Naive B cell (primary cell): ENCODE measurements at regions not wholly inside any gene's neighbourhood (a gene's known extent, or its start where the extent isn't known, plus 50 kb on each side); places are given as distances from the start of the nearest gene placed in this dataset.

Experiments
- ATAC-seq, 2 donors: fragments of 150-1000 bp; cut with Tn5 transposase; 2 replicates each; pipeline ENCODE4 v1.10.0; 2021; ENCODE audit warnings: low read depth in 2 of 2, mild to moderate bottlenecking in 2 of 2, moderate library complexity in 2 of 2
- DNase-seq: peaks from one replicate; pipeline ENCODE4 v3.0.0; 2022
- H3K27ac Mint-ChIP-seq, 6 donors: one replicate each; pipeline ENCODE4 v1.8.0; 2020 to 2022; ENCODE audit warnings: mild to moderate bottlenecking in 6 of 6, mixed read lengths in 6 of 6, moderate library complexity in 5 of 6, inconsistent platforms in 2 of 6
- H3K27me3 Mint-ChIP-seq, 3 donors: one replicate each; pipeline ENCODE4 v1.8.0; 2021 to 2022; ENCODE audit warnings: mixed read lengths in 3 of 3, mild to moderate bottlenecking in 1 of 3
- H3K36me3 Mint-ChIP-seq, 2 donors: one replicate each; pipeline ENCODE4 v1.8.0; 2020 to 2022; ENCODE audit warnings: mixed read lengths in 2 of 2, inconsistent platforms in 1 of 2, mild to moderate bottlenecking in 1 of 2
- H3K4me1 Mint-ChIP-seq, 3 donors: one replicate each; pipeline ENCODE4 v1.8.0; 2020 to 2022; ENCODE audit warnings: mixed read lengths in 3 of 3, inconsistent platforms in 1 of 3, mild to moderate bottlenecking in 1 of 3, moderate library complexity in 1 of 3
- H3K4me3 Mint-ChIP-seq, 8 donors: one replicate each; pipeline ENCODE4 v1.8.0; 2020 to 2022; ENCODE audit warnings: mild to moderate bottlenecking in 8 of 8, mixed read lengths in 8 of 8, moderate library complexity in 8 of 8, inconsistent platforms in 2 of 8
- H3K9me3 Mint-ChIP-seq, 7 donors: one replicate each; pipeline ENCODE4 v1.8.0; 2020 to 2022; ENCODE audit warnings: mixed read lengths in 7 of 7, mild to moderate bottlenecking in 5 of 7, inconsistent platforms in 2 of 7, moderate library complexity in 1 of 7

- Mint-ChIP-seq H3K9me3 (peaks cover 0 to 13% (median 2%) of the 10 kb centered on the region in 7 donors), H3K4me1 (no peaks in the 10 kb centered on the region), H3K36me3 (no peaks in the 10 kb centered on the region), H3K27ac (no peak overlapping the region), H3K4me3 (no peak overlapping the region), H3K27me3 (no peaks in the 10 kb centered on the region)
- DNase-seq (no peak), ATAC-seq (no peak)
Measured at GRCh38 chr15:87582169-87582568, 674.4 kb downstream of the NTRK3 start.

- DNase-seq (no peak), ATAC-seq (no peak)
- H3K4me3 Mint-ChIP-seq, result no peak overlapping the region
- H3K4me1 Mint-ChIP-seq, result no peaks in the 10 kb centered on the region
- H3K36me3 Mint-ChIP-seq, result no peaks in the 10 kb centered on the region
- peaks cover 0 to 13% (median 2%) of the 10 kb centered on the region in 7 donors for H3K9me3 Mint-ChIP-seq
- H3K27me3 Mint-ChIP-seq, result no peaks in the 10 kb centered on the region
- no peak overlapping the region for H3K27ac Mint-ChIP-seq
Measured at GRCh38 chr15:87579537-87579936, 677.0 kb downstream of the NTRK3 start.

GRCh38 chr15:87578776-87579175, 677.8 kb downstream of the NTRK3 start:
- ATAC-seq, result no peak
- H3K27ac Mint-ChIP-seq, result no peak overlapping the region
- H3K9me3 Mint-ChIP-seq, result peaks cover 0 to 13% (median 2%) of the 10 kb centered on the region in 7 donors
- no peaks in the 10 kb centered on the region for H3K36me3 Mint-ChIP-seq
- H3K4me1 Mint-ChIP-seq, result no peaks in the 10 kb centered on the region
- no peak for DNase-seq
- H3K27me3 Mint-ChIP-seq, result no peaks in the 10 kb centered on the region
- H3K4me3 Mint-ChIP-seq, result no peak overlapping the region

GRCh38 chr15:87577336-87577735, 679.2 kb downstream of the NTRK3 start:
- Mint-ChIP-seq H3K36me3 (no peaks in the 10 kb centered on the region), H3K4me1 (no peaks in the 10 kb centered on the region), H3K27me3 (no peaks in the 10 kb centered on the region), H3K9me3 (peaks cover 0 to 8% (median under 1%) of the 10 kb centered on the region in 7 donors), H3K4me3 (no peak overlapping the region), H3K27ac (no peak overlapping the region)
- no peak for ATAC-seq
- DNase-seq, result no peak

- Mint-ChIP-seq H3K9me3 (peaks cover 0 to 5% (median 0%) of the 10 kb centered on the region in 7 donors), H3K36me3 (no peaks in the 10 kb centered on the region), H3K4me3 (no peak overlapping the region), H3K27me3 (no peaks in the 10 kb centered on the region), H3K27ac (no peak overlapping the region), H3K4me1 (no peaks in the 10 kb centered on the region)
- ATAC-seq (no peak), DNase-seq (no peak)
Measured at GRCh38 chr15:87576486-87577176, 679.9 kb downstream of the NTRK3 start.

GRCh38 chr15:87575896-87576473, 680.6 kb downstream of the NTRK3 start:
- Mint-ChIP-seq H3K4me3 (no peak overlapping the region), H3K9me3 (peaks cover 0 to 5% (median 0%) of the 10 kb centered on the region in 7 donors), H3K36me3 (no peaks in the 10 kb centered on the region), H3K4me1 (no peaks in the 10 kb centered on the region), H3K27ac (peak overlapping the region in 1 of 6 donors; percentile 34), H3K27me3 (no peaks in the 10 kb centered on the region)
- DNase-seq (no peak), ATAC-seq (no peak)

- Mint-ChIP-seq H3K4me3 (no peak overlapping the region), H3K27me3 (no peaks in the 10 kb centered on the region), H3K4me1 (peaks cover 0 to 2% (median 0%) of the 10 kb centered on the region in 3 donors), H3K27ac (no peak overlapping the region), H3K9me3 (peaks cover 0 to 5% (median 0%) of the 10 kb centered on the region in 7 donors), H3K36me3 (no peaks in the 10 kb centered on the region)
- ATAC-seq, result no peak
- DNase-seq, result no peak
Measured at GRCh38 chr15:87573534-87573933, 683.0 kb downstream of the NTRK3 start.

- no peak overlapping the region for H3K27ac Mint-ChIP-seq
- no peaks in the 10 kb centered on the region for H3K27me3 Mint-ChIP-seq
- ATAC-seq (no peak), DNase-seq (no peak)
- no peaks in the 10 kb centered on the region for H3K36me3 Mint-ChIP-seq
- peak overlapping the region in 1 of 8 donors; percentile 21 for H3K4me3 Mint-ChIP-seq
- peaks cover 0 to 5% (median 0%) of the 10 kb centered on the region in 7 donors for H3K9me3 Mint-ChIP-seq
- H3K4me1 Mint-ChIP-seq, result peaks cover 0 to 2% (median 0%) of the 10 kb centered on the region in 3 donors
Measured at GRCh38 chr15:87573039-87573438, 683.5 kb downstream of the NTRK3 start.

GRCh38 chr15:87572381-87572910, 684.1 kb downstream of the NTRK3 start:
- no peak for ATAC-seq
- peak overlapping the region in 1 of 8 donors; percentile 56 for H3K4me3 Mint-ChIP-seq
- H3K36me3 Mint-ChIP-seq, result no peaks in the 10 kb centered on the region
- H3K4me1 Mint-ChIP-seq, result peaks cover 0 to 2% (median 0%) of the 10 kb centered on the region in 3 donors
- no peak overlapping the region for H3K27ac Mint-ChIP-seq
- peaks cover 0 to 5% (median 0%) of the 10 kb centered on the region in 7 donors for H3K9me3 Mint-ChIP-seq
- no peak for DNase-seq
- H3K27me3 Mint-ChIP-seq, result no peaks in the 10 kb centered on the region

- peaks cover 0 to 4% (median 0%) of the 10 kb centered on the region in 7 donors for H3K9me3 Mint-ChIP-seq
- H3K27me3 Mint-ChIP-seq, result no peaks in the 10 kb centered on the region
- no peak overlapping the region for H3K4me3 Mint-ChIP-seq
- H3K36me3 Mint-ChIP-seq, result no peaks in the 10 kb centered on the region
- H3K27ac Mint-ChIP-seq, result no peak overlapping the region
- DNase-seq (no peak), ATAC-seq (no peak)
- peaks cover 0 to 2% (median 0%) of the 10 kb centered on the region in 3 donors for H3K4me1 Mint-ChIP-seq
Measured at GRCh38 chr15:87570206-87570605, 686.3 kb downstream of the NTRK3 start.

GRCh38 chr15:87569581-87569980, 687.0 kb downstream of the NTRK3 start:
- ATAC-seq, result no peak
- Mint-ChIP-seq H3K9me3 (peaks cover 0 to 4% (median 0%) of the 10 kb centered on the region in 7 donors), H3K36me3 (no peaks in the 10 kb centered on the region), H3K4me1 (peaks cover 0 to 2% (median 0%) of the 10 kb centered on the region in 3 donors), H3K4me3 (no peak overlapping the region), H3K27me3 (no peaks in the 10 kb centered on the region), H3K27ac (no peak overlapping the region)
- no peak for DNase-seq

GRCh38 chr15:87567406-87568030, 689.0 kb downstream of the NTRK3 start:
- ATAC-seq (no peak), DNase-seq (no peak)
- peaks cover 0 to 2% (median 0%) of the 10 kb centered on the region in 3 donors for H3K4me1 Mint-ChIP-seq
- no peaks in the 10 kb centered on the region for H3K36me3 Mint-ChIP-seq
- H3K9me3 Mint-ChIP-seq, result peaks cover 0 to 4% (median 0%) of the 10 kb centered on the region in 7 donors
- no peaks in the 10 kb centered on the region for H3K27me3 Mint-ChIP-seq
- no peak overlapping the region for H3K27ac Mint-ChIP-seq
- H3K4me3 Mint-ChIP-seq, result peak overlapping the region in 1 of 8 donors; percentile 69

- H3K4me1 Mint-ChIP-seq, result peaks cover 0 to 2% (median 0%) of the 10 kb centered on the region in 3 donors
- ATAC-seq, result no peak
- H3K27me3 Mint-ChIP-seq, result no peaks in the 10 kb centered on the region
- H3K36me3 Mint-ChIP-seq, result no peaks in the 10 kb centered on the region
- peaks cover 0 to 6% (median 4%) of the 10 kb centered on the region in 7 donors for H3K9me3 Mint-ChIP-seq
- no peak overlapping the region for H3K27ac Mint-ChIP-seq
- DNase-seq, result no peak
- no peak overlapping the region for H3K4me3 Mint-ChIP-seq
Measured at GRCh38 chr15:87566236-87566635, 690.3 kb downstream of the NTRK3 start.

GRCh38 chr15:87564681-87565080, 691.9 kb downstream of the NTRK3 start:
- peaks cover 0 to 9% (median 4%) of the 10 kb centered on the region in 7 donors for H3K9me3 Mint-ChIP-seq
- no peak for ATAC-seq
- H3K27ac Mint-ChIP-seq, result no peak overlapping the region
- H3K4me3 Mint-ChIP-seq, result no peak overlapping the region
- H3K4me1 Mint-ChIP-seq, result no peaks in the 10 kb centered on the region
- H3K36me3 Mint-ChIP-seq, result no peaks in the 10 kb centered on the region
- H3K27me3 Mint-ChIP-seq, result no peaks in the 10 kb centered on the region
- DNase-seq, result no peak
